ENCODE measurements at regions not wholly inside any gene's neighbourhood (a gene's known extent, or its start where the extent isn't known, plus 50 kb on each side); places are given as distances from the start of the nearest gene placed in this dataset.
"Not testable (repeated sequence)": the region's sequence is repeated elsewhere in the genome, so short reads cannot be mapped to it uniquely, and the experiment has no call there.

DNA sequence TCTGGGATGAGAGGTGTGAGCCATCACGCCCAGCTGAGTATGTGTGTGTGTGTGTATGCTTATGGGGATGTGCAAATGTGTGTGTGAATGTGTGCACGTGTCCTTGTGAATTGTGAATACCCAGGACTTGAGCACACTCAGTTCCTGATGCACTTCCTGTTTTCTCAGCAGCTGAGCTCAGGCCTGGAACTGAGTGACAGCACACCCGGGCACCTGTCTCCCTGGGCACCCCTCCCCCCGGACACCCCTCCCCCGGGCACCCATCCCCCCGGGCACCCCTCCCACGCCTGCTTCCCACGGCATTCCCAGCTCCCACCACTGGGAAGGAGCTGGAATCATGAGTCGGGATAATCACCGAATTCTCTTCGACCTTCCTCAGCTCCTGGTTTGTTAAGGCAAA lies 2744.1 kb upstream of the TPTE start:
- not testable (repeated sequence) for TF ChIP-seq CTCF (conservative IDR thresholded peaks at IDR 0.05; ENCODE audit: low read length); EZH2phosphoT487 (IDR thresholded peaks at IDR 0.05; ENCODE audit: borderline replicate concordance, low read depth, low read length)

Measured in OCI-LY7 (cell line).